Ishikawa (cell line): ENCODE measurements at regions not wholly inside any gene's neighbourhood (a gene's known extent, or its start where the extent isn't known, plus 50 kb on each side); places are given as distances from the start of the nearest gene placed in this dataset.

ENCODE experiments used
- CEBPB ChIP-seq: IDR thresholded peaks from 2 replicates; pipeline ENCODE4 v1.6.1; 2012
- CREB1 ChIP-seq: IDR thresholded peaks from 2 replicates; pipeline ENCODE4 v1.6.1; 2012; ENCODE audit warnings: low read depth
- EGR1 ChIP-seq: IDR thresholded peaks from 2 replicates; pipeline ENCODE4 v1.6.1; 2012
- EP300 ChIP-seq: IDR thresholded peaks from 2 replicates; pipeline ENCODE4 v1.6.1; 2012; ENCODE audit warnings: borderline replicate concordance
- FOXM1 ChIP-seq: IDR thresholded peaks from 2 replicates; pipeline ENCODE4 v1.6.1; 2012; ENCODE audit warnings: low read depth, borderline replicate concordance
- MAX ChIP-seq: IDR thresholded peaks from 2 replicates; pipeline ENCODE4 v1.6.1; 2012
- NFIC ChIP-seq: IDR thresholded peaks from 2 replicates; pipeline ENCODE4 v1.6.1; 2012
- RAD21 ChIP-seq: IDR thresholded peaks from 2 replicates; pipeline ENCODE4 v1.6.1; 2012; ENCODE audit warnings: low read depth
- REST ChIP-seq: IDR thresholded peaks from 2 replicates; pipeline ENCODE4 v1.6.1; 2012; ENCODE audit warnings: low read depth, mild to moderate bottlenecking
- TAF1 ChIP-seq: IDR thresholded peaks from 2 replicates; pipeline ENCODE4 v1.6.1; 2012; ENCODE audit warnings: low read depth, mild to moderate bottlenecking
- TCF12 ChIP-seq: IDR thresholded peaks from 2 replicates; pipeline ENCODE4 v1.6.1; 2012; ENCODE audit warnings: low read depth
- TEAD4 ChIP-seq: IDR thresholded peaks from 2 replicates; pipeline ENCODE4 v1.6.1; 2012
- USF1 ChIP-seq: IDR thresholded peaks from 2 replicates; pipeline ENCODE4 v1.6.1; 2012
- YY1 ChIP-seq: IDR thresholded peaks from 2 replicates; pipeline ENCODE4 v1.6.1; 2012; ENCODE audit warnings: low read depth
- ZBTB7A ChIP-seq: IDR thresholded peaks from 2 replicates; pipeline ENCODE4 v1.6.1; 2012; ENCODE audit warnings: low read depth

GRCh38 chr22:27488456-27489177, 312.9 kb downstream of the MN1 start:
- TF ChIP-seq NFIC (no peak), REST (no peak), TCF12 (no peak), ZBTB7A (no peak), EGR1 (no peak), EP300 (no peak), MAX (no peak), RAD21 (no peak), CREB1 (no peak), USF1 (no peak), FOXM1 (no peak), TEAD4 (no peak), TAF1 (no peak), YY1 (no peak), CEBPB (no peak)

GRCh38 chr22:27489178-27489675, 312.3 kb downstream of the MN1 start:
- TF ChIP-seq FOXM1 (no peak), YY1 (no peak)

- TF ChIP-seq TAF1 = no peak
- no peak for TF ChIP-seq NFIC
- TF ChIP-seq MAX = no peak
- no peak for TF ChIP-seq RAD21
- no peak for TF ChIP-seq USF1
- TF ChIP-seq CREB1 = no peak
- TF ChIP-seq REST = no peak
- no peak for TF ChIP-seq EP300
- no peak for TF ChIP-seq TCF12
- TF ChIP-seq YY1 = no peak
These were observed 311.5 kb downstream of the MN1 start for GRCh38 chr22:27490080-27490479.

GRCh38 chr22:27491888-27492287, 309.7 kb downstream of the MN1 start:
- TF ChIP-seq REST = no peak
- TF ChIP-seq RAD21 = no peak
- no peak for TF ChIP-seq MAX
- TF ChIP-seq CEBPB = no peak
- TF ChIP-seq TAF1 = no peak
- no peak for TF ChIP-seq EGR1
- TF ChIP-seq ZBTB7A = no peak
- no peak for TF ChIP-seq YY1
- TF ChIP-seq USF1 = no peak
